Upper lobe of left lung (tissue), 6 donors: ENCODE measurements at regions not wholly inside any gene's neighbourhood (a gene's known extent, or its start where the extent isn't known, plus 50 kb on each side); places are given as distances from the start of the nearest gene placed in this dataset.
"Not testable (repeated sequence)": the region's sequence is repeated elsewhere in the genome, so short reads cannot be mapped to it uniquely, and the experiment has no call there.

ENCODE experiments used
- ATAC-seq, 2 donors: fragments of 200-7000 bp; cut with Tn5 transposase; one replicate each; pipeline ENCODE4 v1.9.1; 2022; ENCODE audit warnings: mild to moderate bottlenecking in 2 of 2, moderate library complexity in 2 of 2; ENCODE audit not compliant: low FRiP score in 2 of 2
- DNase-seq, 2 donors: peaks; one replicate each; pipeline ENCODE4 v3.0.0-alpha.2; 2019 to 2020
- H3K27ac ChIP-seq, 4 donors: fragments of 200-600 bp; sonication (generic); one replicate each; pipeline ENCODE4 v1.5.1; 2016 to 2019
- H3K27me3 ChIP-seq, 4 donors: fragments of 200-600 bp; sonication (generic); one replicate each; pipeline ENCODE4 v1.5.1; 2017 to 2019
- H3K36me3 ChIP-seq, 4 donors: fragments of 200-600 bp; sonication (generic); one replicate each; pipeline ENCODE4 v1.5.1; 2016 to 2019
- H3K4me1 ChIP-seq, 4 donors: fragments of 200-600 bp; sonication (generic); one replicate each; pipeline ENCODE4 v1.5.1; 2018 to 2019
- H3K4me3 ChIP-seq, 4 donors: fragments of 200-600 bp; sonication (generic); one replicate each; pipeline ENCODE4 v1.5.1; 2017 to 2019; ENCODE audit warnings: mild to moderate bottlenecking in 2 of 4, moderate library complexity in 1 of 4
- H3K9me3 ChIP-seq, 4 donors: fragments of 200-600 bp; sonication (generic); one replicate each; pipeline ENCODE4 v1.5.1; 2018 to 2019
- EP300 ChIP-seq, 4 donors: sonication (generic); formaldehyde crosslinking; IDR thresholded peaks; one replicate each; pipeline ENCODE4 v1.5.1; 2017; ENCODE audit warnings: antibody characterized with exemption in 4 of 4, control low read depth in 2 of 4
- POLR2A ChIP-seq, 4 donors: fragments of 450-650 bp; IDR thresholded peaks; one replicate each; pipeline ENCODE4 v1.5.1; 2016 to 2017; ENCODE audit warnings: antibody characterized with exemption in 4 of 4, mild to moderate bottlenecking in 2 of 4
- POLR2AphosphoS5 ChIP-seq, 2 donors: sonication (generic); formaldehyde crosslinking; IDR thresholded peaks; one replicate each; pipeline ENCODE4 v1.5.1; 2017; ENCODE audit warnings: antibody characterized with exemption in 2 of 2
- WGBS, 2 donors: methylation state at CpG; one replicate each; pipeline ENCODE4 v1.1.5; 2017 to 2018; 5-methylcytosine and 5-hydroxymethylcytosine counted together
- TF ChIP-seq, protein P1 (sequence below), 6 experiments: fragments of 450-650 bp in 4 of 6; fragments of 200-600 bp in 2 of 6; sonication (generic) in 2 of 6; IDR thresholded peaks; one replicate each; pipeline ENCODE4 v1.5.1; 2016 to 2019; ENCODE audit warnings: antibody characterized with exemption in 6 of 6
- donor health status: DM: no; HTN: no; CAD: no; lungs with moderate emphysema.
- donor health status: DM: no; HTN: yes; CAD: no; lungs with severe emphysema.

DNA sequence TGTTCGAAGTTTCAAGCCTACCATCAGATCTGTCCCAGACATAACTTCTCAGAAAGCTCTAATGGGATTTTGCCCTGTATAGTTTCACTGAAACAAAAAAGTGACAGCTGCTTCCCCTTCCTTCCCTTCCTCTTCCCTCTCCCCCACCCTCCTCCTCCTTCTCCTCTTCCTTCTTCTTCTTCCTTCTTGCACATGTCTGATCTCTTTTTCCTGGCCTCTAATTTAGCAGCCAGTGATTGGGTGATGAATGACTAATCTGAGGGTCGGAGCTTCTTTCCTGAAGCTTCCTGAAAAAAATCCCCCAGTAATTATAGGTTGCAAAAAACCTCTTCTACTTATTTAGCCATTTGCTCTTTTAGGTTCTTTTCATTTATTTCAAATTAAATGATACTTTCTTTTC is 168.7 kb downstream of the POTEB3 start:
- 33 to 39% methylated on average over 2 of the region's 2 CpGs for WGBS, 2 donors
- H3K27ac ChIP-seq, result no peak overlapping the region
- no peaks in the 10 kb centered on the region for H3K27me3 ChIP-seq
- H3K9me3 ChIP-seq, result no peaks in the 10 kb centered on the region
- no peak for TF ChIP-seq POLR2AphosphoS5 (IDR thresholded peaks at IDR 0.05)
- no peak for TF ChIP-seq EP300 (IDR thresholded peaks at IDR 0.05)
- TF ChIP-seq POLR2A (IDR thresholded peaks at IDR 0.05), result no peak
- TF ChIP-seq, protein P1, sequence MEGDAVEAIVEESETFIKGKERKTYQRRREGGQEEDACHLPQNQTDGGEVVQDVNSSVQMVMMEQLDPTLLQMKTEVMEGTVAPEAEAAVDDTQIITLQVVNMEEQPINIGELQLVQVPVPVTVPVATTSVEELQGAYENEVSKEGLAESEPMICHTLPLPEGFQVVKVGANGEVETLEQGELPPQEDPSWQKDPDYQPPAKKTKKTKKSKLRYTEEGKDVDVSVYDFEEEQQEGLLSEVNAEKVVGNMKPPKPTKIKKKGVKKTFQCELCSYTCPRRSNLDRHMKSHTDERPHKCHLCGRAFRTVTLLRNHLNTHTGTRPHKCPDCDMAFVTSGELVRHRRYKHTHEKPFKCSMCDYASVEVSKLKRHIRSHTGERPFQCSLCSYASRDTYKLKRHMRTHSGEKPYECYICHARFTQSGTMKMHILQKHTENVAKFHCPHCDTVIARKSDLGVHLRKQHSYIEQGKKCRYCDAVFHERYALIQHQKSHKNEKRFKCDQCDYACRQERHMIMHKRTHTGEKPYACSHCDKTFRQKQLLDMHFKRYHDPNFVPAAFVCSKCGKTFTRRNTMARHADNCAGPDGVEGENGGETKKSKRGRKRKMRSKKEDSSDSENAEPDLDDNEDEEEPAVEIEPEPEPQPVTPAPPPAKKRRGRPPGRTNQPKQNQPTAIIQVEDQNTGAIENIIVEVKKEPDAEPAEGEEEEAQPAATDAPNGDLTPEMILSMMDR (IDR thresholded peaks at IDR 0.05), result no peak
- no peaks in the 10 kb centered on the region for H3K4me1 ChIP-seq
- no peaks in the 10 kb centered on the region for H3K36me3 ChIP-seq
- DNase-seq, result no peak
- H3K4me3 ChIP-seq, result no peak overlapping the region
- peak in 1 of 2 donors; percentile 7 for ATAC-seq

DNA sequence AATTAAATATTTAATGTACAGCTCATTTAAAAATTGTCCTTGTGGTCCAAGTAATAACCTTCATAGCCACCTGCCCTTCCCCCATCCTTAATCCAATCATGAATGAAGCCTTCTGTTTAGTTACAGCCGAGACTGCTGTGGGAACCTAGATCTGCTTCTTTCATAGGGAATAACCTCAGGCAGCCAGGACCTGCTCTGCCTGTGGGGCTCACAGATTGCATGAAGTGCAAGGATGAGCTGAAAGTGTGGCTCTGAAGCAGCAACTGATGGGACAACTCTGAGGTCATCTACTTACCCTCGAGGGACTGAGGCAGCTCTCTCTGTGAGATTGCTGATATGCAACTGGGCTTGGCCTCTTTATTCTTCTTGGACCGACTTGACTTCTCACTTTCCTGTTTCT is 169.8 kb downstream of the POTEB3 start:
- TF ChIP-seq, protein P1 (IDR thresholded peaks at IDR 0.05), result no peak
- TF ChIP-seq POLR2A (IDR thresholded peaks at IDR 0.05), result no peak
- no peak for TF ChIP-seq POLR2AphosphoS5 (IDR thresholded peaks at IDR 0.05)
- no peak for TF ChIP-seq EP300 (IDR thresholded peaks at IDR 0.05)
- Histone ChIP-seq H3K9me3 (no peaks in the 10 kb centered on the region), H3K4me3 (no peak overlapping the region), H3K27me3 (no peaks in the 10 kb centered on the region), H3K36me3 (no peaks in the 10 kb centered on the region), H3K27ac (no peak overlapping the region), H3K4me1 (no peaks in the 10 kb centered on the region)
- DNase-seq (no peak), ATAC-seq (no peak)
- WGBS, 2 donors, result 25 to 57% methylated on average over 3 of the region's 3 CpGs

DNA sequence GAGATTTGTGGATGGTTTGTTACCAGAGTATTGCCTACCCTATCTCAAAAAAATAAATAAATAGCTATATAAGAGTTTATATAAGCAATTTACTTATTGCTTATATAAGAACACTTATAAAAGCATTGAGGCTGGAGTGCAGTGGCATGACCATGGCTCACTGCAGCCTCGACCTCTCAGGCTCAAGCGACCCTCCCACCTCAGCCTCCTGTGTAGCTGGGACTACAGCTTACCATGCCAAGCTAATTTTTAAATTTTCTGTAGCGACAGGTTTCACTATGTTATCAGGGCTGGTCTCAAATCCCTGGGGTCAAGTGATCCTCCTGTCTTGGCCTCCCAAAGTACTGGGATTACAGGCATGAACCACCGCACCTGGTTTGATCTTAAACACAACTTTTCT is 170.6 kb downstream of the POTEB3 start:
- H3K36me3 ChIP-seq, H3K4me3 ChIP-seq, ATAC-seq, DNase-seq, H3K4me1 ChIP-seq, H3K27ac ChIP-seq, H3K27me3 ChIP-seq, H3K9me3 ChIP-seq: not testable (repeated sequence)
- 77 to 78% methylated on average over 4 of the region's 4 CpGs for WGBS, 2 donors

DNA sequence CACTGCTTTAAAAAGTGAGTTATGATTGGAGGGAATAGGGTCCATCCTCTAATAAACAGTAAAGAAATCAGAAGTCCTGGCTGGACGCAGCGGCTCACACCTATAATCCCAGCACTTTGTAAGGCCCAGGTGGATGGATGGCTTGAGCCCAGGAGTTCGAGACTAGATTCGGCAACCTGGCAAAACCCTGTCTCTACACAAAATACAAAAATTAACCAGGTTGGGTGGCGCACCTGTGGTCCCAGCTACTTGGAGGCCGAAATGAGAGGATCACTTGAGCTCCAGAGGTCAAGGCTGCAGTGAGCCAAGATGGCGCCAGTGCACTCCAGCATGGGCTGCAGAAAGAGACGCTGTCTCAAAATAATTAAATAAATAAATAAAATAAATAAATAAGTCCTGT is 171.2 kb downstream of the POTEB3 start:
- Histone ChIP-seq H3K36me3 (no peaks in the 10 kb centered on the region), H3K27ac (no peak overlapping the region), H3K4me1 (no peaks in the 10 kb centered on the region), H3K9me3 (no peaks in the 10 kb centered on the region), H3K4me3 (no peak overlapping the region), H3K27me3 (no peaks in the 10 kb centered on the region)
- 77 to 80% methylated on average over 8 of the region's 8 CpGs for WGBS, 2 donors
- no peak for TF ChIP-seq POLR2A (IDR thresholded peaks at IDR 0.05)
- TF ChIP-seq, protein P1 (IDR thresholded peaks at IDR 0.05), result no peak
- TF ChIP-seq EP300 (IDR thresholded peaks at IDR 0.05), result no peak
- TF ChIP-seq POLR2AphosphoS5 (IDR thresholded peaks at IDR 0.05), result no peak
- no peak for DNase-seq
- ATAC-seq, result no peak

DNA sequence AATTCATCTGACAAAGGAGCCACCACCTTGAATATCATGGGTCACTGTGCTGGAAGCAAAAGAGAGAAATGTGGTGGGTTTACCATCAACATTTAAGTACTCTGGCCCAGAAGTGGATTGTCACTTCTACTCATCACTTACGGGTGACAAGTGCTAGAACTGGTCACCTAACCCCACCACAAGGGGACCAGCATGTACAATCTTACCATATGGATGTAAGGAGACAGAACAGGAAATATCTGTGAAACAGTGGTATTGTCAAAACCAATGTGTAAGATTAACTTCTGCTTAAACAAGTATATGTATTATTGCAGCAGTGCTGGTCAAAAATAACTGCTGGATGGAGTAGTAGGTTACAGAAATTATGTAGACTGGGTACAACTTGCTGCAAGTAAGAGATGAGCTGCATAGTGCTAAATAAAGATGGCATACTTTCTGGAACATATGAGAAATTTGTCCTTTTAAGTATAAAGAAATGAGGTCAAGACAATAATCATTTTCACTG is 171.8 kb downstream of the POTEB3 start:
- no peak overlapping the region for H3K27ac ChIP-seq
- ATAC-seq (peak; percentile 0 to 1), DNase-seq (no peak)
- no peaks in the 10 kb centered on the region for H3K36me3 ChIP-seq
- H3K9me3 ChIP-seq, result no peaks in the 10 kb centered on the region
- H3K27me3 ChIP-seq, result no peaks in the 10 kb centered on the region
- H3K4me3 ChIP-seq, result no peak overlapping the region
- TF ChIP-seq EP300 (IDR thresholded peaks at IDR 0.05) (no peak), POLR2A (IDR thresholded peaks at IDR 0.05) (no peak), POLR2AphosphoS5 (IDR thresholded peaks at IDR 0.05) (no peak)
- TF ChIP-seq, protein P1 (IDR thresholded peaks at IDR 0.05), result no peak
- WGBS, 2 donors, result 32 to 55% methylated on average over 1 of the region's 1 CpG
- no peaks in the 10 kb centered on the region for H3K4me1 ChIP-seq
